KMS-11 (cell line): ENCODE measurements at regions not wholly inside any gene's neighbourhood (a gene's known extent, or its start where the extent isn't known, plus 50 kb on each side); places are given as distances from the start of the nearest gene placed in this dataset.
"Not testable (repeated sequence)": the region's sequence is repeated elsewhere in the genome, so short reads cannot be mapped to it uniquely, and the experiment has no call there.

Experiments used
- H2AFZ ChIP-seq: fragments of 200-600 bp; sonication (generic); 2 replicates; pipeline ENCODE4 v1.6.1; 2016; ENCODE audit warnings: antibody characterized with exemption, mixed run types, low read depth
- H3K27ac ChIP-seq: fragments of 200-600 bp; sonication (generic); 2 replicates; pipeline ENCODE4 v1.6.1; 2016; ENCODE audit warnings: mild to moderate bottlenecking, mixed run types
- H3K27me3 ChIP-seq: fragments of 200-600 bp; sonication (generic); 2 replicates; pipeline ENCODE4 v1.6.1; 2017; ENCODE audit warnings: mild to moderate bottlenecking, low read depth, mixed run types, moderate library complexity; ENCODE audit not compliant: insufficient read depth
- H3K36me3 ChIP-seq: fragments of 200-600 bp; sonication (generic); 2 replicates; pipeline ENCODE4 v1.6.1; 2017; ENCODE audit warnings: mild to moderate bottlenecking, mixed run types; ENCODE audit not compliant: insufficient read depth
- H3K4me1 ChIP-seq: fragments of 200-600 bp; sonication (generic); 2 replicates; pipeline ENCODE4 v1.6.1; 2016; ENCODE audit warnings: mild to moderate bottlenecking, low read depth, mixed run types; ENCODE audit not compliant: poor library complexity, severe bottlenecking
- H3K4me2 ChIP-seq: fragments of 200-600 bp; sonication (generic); 2 replicates; pipeline ENCODE4 v1.7.0; 2016; ENCODE audit warnings: mild to moderate bottlenecking, mixed run types
- H3K4me3 ChIP-seq: fragments of 200-600 bp; sonication (generic); IDR thresholded peaks from 2 replicates; pipeline ENCODE4 v1.6.1; 2017; ENCODE audit warnings: low read depth, low read length, mixed read lengths; ENCODE audit not compliant: insufficient read depth
- H3K79me2 ChIP-seq: fragments of 200-600 bp; sonication (generic); 2 replicates; pipeline ENCODE4 v1.6.1; 2016; ENCODE audit warnings: low read depth, mixed run types; ENCODE audit not compliant: insufficient read depth
- H3K9ac ChIP-seq: fragments of 200-600 bp; sonication (generic); 2 replicates; pipeline ENCODE4 v1.6.1; 2016; ENCODE audit warnings: mild to moderate bottlenecking, mixed run types
- H4K20me1 ChIP-seq: fragments of 200-600 bp; sonication (generic); 2 replicates; pipeline ENCODE4 v1.6.1; 2016; ENCODE audit warnings: mild to moderate bottlenecking, mixed run types; ENCODE audit not compliant: insufficient read depth
- CTCF ChIP-seq: fragments of 200-600 bp; sonication (generic); conservative IDR thresholded peaks from 2 replicates; pipeline ENCODE4 v1.6.1; 2017; ENCODE audit warnings: low read depth, mild to moderate bottlenecking, antibody characterized with exemption, low read length, moderate library complexity, mixed read lengths

- no peak overlapping the region for H3K4me2 ChIP-seq
- no peak overlapping the region for H3K9ac ChIP-seq
- TF ChIP-seq CTCF: no peak
- no peaks in the 10 kb centered on the region for H3K79me2 ChIP-seq
- H3K4me1 ChIP-seq: no peaks in the 10 kb centered on the region
- no peaks in the 10 kb centered on the region for H3K27me3 ChIP-seq
- no peak overlapping the region for H2AFZ ChIP-seq
- no peak overlapping the region for H3K4me3 ChIP-seq
- H4K20me1 ChIP-seq: no peaks in the 10 kb centered on the region
- no peaks in the 10 kb centered on the region for H3K36me3 ChIP-seq
- H3K27ac ChIP-seq: no peak overlapping the region
Observed at GRCh38 chr17:30584810-30585209, 107.6 kb downstream of the GOSR1 start.

- Histone ChIP-seq H3K79me2 (no peaks in the 10 kb centered on the region), H3K36me3 (no peaks in the 10 kb centered on the region), H2AFZ (no peak overlapping the region), H3K4me2 (no peak overlapping the region), H4K20me1 (no peaks in the 10 kb centered on the region), H3K27ac (no peak overlapping the region), H3K4me1 (no peaks in the 10 kb centered on the region), H3K4me3 (no peak overlapping the region), H3K27me3 (no peaks in the 10 kb centered on the region; the same call in 1 of the 2 replicates), H3K9ac (no peak overlapping the region)
- TF ChIP-seq CTCF: no peak
Observed at GRCh38 chr17:30580916-30581315, 103.7 kb downstream of the GOSR1 start.

GRCh38 chr17:30579610-30580315, 102.6 kb downstream of the GOSR1 start:
- Histone ChIP-seq H3K4me2 (no peak overlapping the region), H2AFZ (no peak overlapping the region), H3K36me3 (no peaks in the 10 kb centered on the region), H4K20me1 (no peaks in the 10 kb centered on the region), H3K4me3 (no peak overlapping the region), H3K79me2 (no peaks in the 10 kb centered on the region), H3K27ac (no peak overlapping the region), H3K4me1 (no peaks in the 10 kb centered on the region), H3K9ac (no peak overlapping the region), H3K27me3 (no peaks in the 10 kb centered on the region; the same call in 1 of the 2 replicates)
- no peak for TF ChIP-seq CTCF

- not testable (repeated sequence) for H3K36me3 ChIP-seq, H3K9ac ChIP-seq, H3K4me3 ChIP-seq, H3K27me3 ChIP-seq, H3K27ac ChIP-seq, H4K20me1 ChIP-seq, H3K4me2 ChIP-seq, H2AFZ ChIP-seq, H3K4me1 ChIP-seq, H3K79me2 ChIP-seq
Observed at GRCh38 chr17:30578015-30578717, 101.0 kb downstream of the GOSR1 start.
